IMR-90 (cell line): ENCODE measurements at regions not wholly inside any gene's neighbourhood (a gene's known extent, or its start where the extent isn't known, plus 50 kb on each side); places are given as distances from the start of the nearest gene placed in this dataset.

Source experiments
- ATAC-seq: fragments of 200-7000 bp; cut with Tn5 transposase; 2 replicates; pipeline ENCODE4 v1.9.1; 2020; ENCODE audit warnings: low read depth, mild to moderate bottlenecking, moderate library complexity
- BruUV-seq: library from RNA; stranded (reverse); fragments of 400-500 nt; replicated peaks from 2 replicates; lab custom pipeline; 2021; lab: Mats Ljungman, UMichigan
- CTCF ChIA-PET: fragments of 300-600 bp; formaldehyde crosslinking; extraction: SDS; loops from one replicate; lab custom pipeline; 2021; ENCODE audit warnings: antibody characterized with exemption; lab: Yijun Ruan, JAX
- POLR2A ChIA-PET: fragments of 300-600 bp; sonication (Branson Sonifier 250); formaldehyde crosslinking; loops from one replicate; lab custom pipeline; 2022; ENCODE audit warnings: antibody characterized with exemption; ENCODE audit not compliant: unreplicated experiment; lab: Charles Lee
- DNase-seq: peaks from one replicate; pipeline ENCODE4 v3.0.0; 2013
- H2AFZ ChIP-seq: replicated peaks from 2 replicates; pipeline ENCODE3; 2013; ENCODE audit warnings: low read length, mild to moderate bottlenecking; ENCODE audit not compliant: poor library complexity
- H2AK5ac ChIP-seq: 2 replicates; pipeline ENCODE4 v1.6.1; 2013; ENCODE audit warnings: low read depth, low read length, inconsistent platforms
- H2AK9ac ChIP-seq: replicated peaks from 2 replicates; pipeline ENCODE3; 2013; ENCODE audit warnings: mild to moderate bottlenecking, low read depth, low read length, moderate library complexity; ENCODE audit not compliant: poor library complexity
- H2BK120ac ChIP-seq: 2 replicates; pipeline ENCODE4 v1.6.1; 2013; ENCODE audit warnings: low read depth, low read length, inconsistent platforms
- H2BK15ac ChIP-seq: 3 replicates; pipeline ENCODE4 v1.6.1; 2013; ENCODE audit warnings: low read depth, low read length, inconsistent platforms
- H2BK20ac ChIP-seq: 2 replicates; pipeline ENCODE4 v1.6.1; 2013; ENCODE audit warnings: low read depth, mild to moderate bottlenecking, inconsistent platforms, low read length, moderate library complexity
- H2BK5ac ChIP-seq: 2 replicates; pipeline ENCODE4 v1.6.1; 2013; ENCODE audit warnings: mild to moderate bottlenecking, low read depth, low read length, inconsistent platforms; ENCODE audit not compliant: poor library complexity, severe bottlenecking
- H3K14ac ChIP-seq: replicated peaks from 2 replicates; pipeline ENCODE4 v1.6.1; 2013; ENCODE audit warnings: low read depth, low read length, inconsistent platforms
- H3K18ac ChIP-seq: 2 replicates; pipeline ENCODE4 v1.6.1; 2013; ENCODE audit warnings: low read depth, low read length, control low read depth
- H3K23ac ChIP-seq: 2 replicates; pipeline ENCODE4 v1.6.1; 2013; ENCODE audit warnings: low read depth, low read length, inconsistent platforms
- H3K27ac ChIP-seq: 2 replicates; pipeline ENCODE4 v1.5.1; 2013; ENCODE audit warnings: mild to moderate bottlenecking, control low read depth, low read length; ENCODE audit not compliant: insufficient read depth
- H3K27me3 ChIP-seq: 2 replicates; pipeline ENCODE4 v1.6.1; 2013; ENCODE audit warnings: low read length; ENCODE audit not compliant: control insufficient read depth, insufficient read depth
- H3K36me3 ChIP-seq: 2 replicates; pipeline ENCODE4 v1.6.1; 2013; ENCODE audit warnings: low read length, mixed read lengths; ENCODE audit not compliant: control insufficient read depth, insufficient read depth
- H3K4ac ChIP-seq: 2 replicates; pipeline ENCODE4 v1.6.1; 2013; ENCODE audit warnings: low read depth, low read length, inconsistent platforms
- H3K4me1 ChIP-seq: 2 replicates; pipeline ENCODE4 v1.6.1; 2013; ENCODE audit warnings: low read length, mixed read lengths; ENCODE audit not compliant: control insufficient read depth, insufficient read depth
- H3K4me2 ChIP-seq: 2 replicates; pipeline ENCODE4 v1.6.1; 2013; ENCODE audit warnings: low read depth, mild to moderate bottlenecking, control low read depth, low read length, moderate library complexity
- H3K4me3 ChIP-seq: 2 replicates; pipeline ENCODE4 v1.5.1; 2013; ENCODE audit warnings: low read depth, mild to moderate bottlenecking, control low read depth, low read length, moderate library complexity; ENCODE audit not compliant: insufficient read depth
- H3K56ac ChIP-seq: 2 replicates; pipeline ENCODE4 v1.6.1; 2013; ENCODE audit warnings: low read length, inconsistent platforms; ENCODE audit not compliant: insufficient read depth; ENCODE audit errors: extremely low read depth
- H3K79me1 ChIP-seq, 2 experiments: 2 replicates each; pipeline ENCODE4 v1.6.1; 2013; ENCODE audit warnings: low read length in 2 of 2, inconsistent platforms in 1 of 2, low read depth in 1 of 2
- H3K9ac ChIP-seq: 2 replicates; pipeline ENCODE4 v1.6.1; 2013; ENCODE audit warnings: low read depth, low read length, control low read depth
- H3K9me1 ChIP-seq: 2 replicates; pipeline ENCODE4 v1.6.1; 2013; ENCODE audit warnings: low read length, inconsistent platforms; ENCODE audit not compliant: insufficient read depth
- H3K9me3 ChIP-seq: 2 replicates; pipeline ENCODE4 v1.6.1; 2013; ENCODE audit warnings: low read length; ENCODE audit not compliant: control insufficient read depth, insufficient read depth
- H4K20me1 ChIP-seq: 2 replicates; pipeline ENCODE4 v1.6.1; 2013; ENCODE audit warnings: low read length, inconsistent platforms; ENCODE audit not compliant: insufficient read depth
- H4K5ac ChIP-seq: 2 replicates; pipeline ENCODE4 v1.6.1; 2013; ENCODE audit warnings: mild to moderate bottlenecking, low read depth, low read length, control low read depth
- H4K8ac ChIP-seq, 2 experiments: 2 replicates each; pipeline ENCODE4 v1.6.1; 2013; ENCODE audit warnings: low read depth in 2 of 2, low read length in 2 of 2, control low read depth in 1 of 2, inconsistent platforms in 1 of 2
- H4K91ac ChIP-seq: 2 replicates; pipeline ENCODE4 v1.6.1; 2013; ENCODE audit warnings: low read depth, low read length, inconsistent platforms; ENCODE audit not compliant: insufficient read depth
- BHLHE40 ChIP-seq: fragments of 150-350 bp; IDR thresholded peaks from 2 replicates; pipeline ENCODE4 v1.6.1; 2016; ENCODE audit warnings: mild to moderate bottlenecking, low read depth, low read length
- CEBPB ChIP-seq: IDR thresholded peaks from 2 replicates; pipeline ENCODE4 v1.6.1; 2012; ENCODE audit warnings: low read depth, low read length, improper control_type of control experiment
- CHD1 ChIP-seq: IDR thresholded peaks from 2 replicates; pipeline ENCODE4 v1.6.1; 2012; ENCODE audit warnings: low read depth, low read length, improper control_type of control experiment
- FOS ChIP-seq: fragments of 150-350 bp; IDR thresholded peaks from 2 replicates; pipeline ENCODE4 v1.6.1; 2016; ENCODE audit warnings: low read depth, low read length
- MAFK ChIP-seq: IDR thresholded peaks from 2 replicates; pipeline ENCODE4 v1.6.1; 2012; ENCODE audit warnings: low read depth, low read length, improper control_type of control experiment
- MXI1 ChIP-seq: IDR thresholded peaks from 2 replicates; pipeline ENCODE4 v1.6.1; 2012; ENCODE audit warnings: low read depth, mild to moderate bottlenecking, low read length, moderate library complexity, borderline replicate concordance
- NFE2L2 ChIP-seq: fragments of 150-350 bp; IDR thresholded peaks from 2 replicates; pipeline ENCODE4 v1.6.1; 2016; ENCODE audit warnings: low read depth, mild to moderate bottlenecking, low read length
- POLR2A ChIP-seq: IDR thresholded peaks from 2 replicates; pipeline ENCODE4 v1.6.1; 2012; ENCODE audit warnings: mild to moderate bottlenecking, low read depth, low read length
- RCOR1 ChIP-seq: IDR thresholded peaks from 2 replicates; pipeline ENCODE4 v1.6.1; 2012; ENCODE audit warnings: mild to moderate bottlenecking, low read length, improper control_type of control experiment; ENCODE audit not compliant: insufficient replicate concordance
- RFX5 ChIP-seq: IDR thresholded peaks from 2 replicates; pipeline ENCODE4 v1.8.0; 2012; ENCODE audit warnings: low read depth, mild to moderate bottlenecking, low read length, moderate library complexity
- WGBS, 2 experiments: methylation state at CpG; one replicate each; pipeline versions ENCODE4 v1.1.5 to v1.1.7; 2013; ENCODE audit warnings: missing lambda C conversion rate in 2 of 2; ENCODE audit not compliant: insufficient read length in 1 of 2; ENCODE audit errors: extremely low coverage in 2 of 2; 5-methylcytosine and 5-hydroxymethylcytosine counted together
- dilution Hi-C: fragments of 300-500 bp; cut with HindIII; formaldehyde crosslinking; loops from one replicate; pipeline ENCODE4 v1.14.3; 2018; ENCODE audit warnings: low sequenced_read_pairs; ENCODE audit not compliant: unreplicated experiment
- in situ Hi-C: fragments of 300-500 bp; cut with MboI; formaldehyde crosslinking; loops from 3 replicates; pipeline ENCODE4 v1.14.3; 2019; ENCODE audit warnings: low sequenced_read_pairs, inconsistent platforms, mixed read lengths
- intact Hi-C: fragments of 100-400 bp; cut with micrococcal nuclease; formaldehyde crosslinking; loops from 2 replicates; pipeline ENCODE4 v1.10.0; 2022
- TF ChIP-seq, protein P1 (sequence below): fragments of 150-350 bp; IDR thresholded peaks from 2 replicates; pipeline ENCODE4 v1.6.1; 2017; ENCODE audit warnings: mild to moderate bottlenecking, antibody characterized with exemption, low read length, low read depth

- WGBS, 2 experiments = 66% methylated on average over 4 of the region's 6 CpGs; no CpG with 5 or more reads in 1 of the 2 experiments
- Histone ChIP-seq H2BK15ac (no peak overlapping the region), H2BK120ac (no peak overlapping the region), H3K4me2 (no peak overlapping the region), H3K27me3 (peaks cover 4% of the 10 kb centered on the region; the same call in 1 of the 2 replicates), H4K5ac (no peak overlapping the region), H2AFZ (no peak overlapping the region), H3K4me3 (no peak overlapping the region), H3K4me1 (no peaks in the 10 kb centered on the region), H3K9ac (no peak overlapping the region), H2BK20ac (no peak overlapping the region), H3K18ac (no peak overlapping the region), H3K4ac (no peak overlapping the region), H3K23ac (no peak overlapping the region), H4K91ac (no peak overlapping the region), H2BK5ac (no peak overlapping the region), H3K9me3 (no peaks in the 10 kb centered on the region), H3K27ac (no peak overlapping the region), H3K9me1 (no peaks in the 10 kb centered on the region), H3K79me1 (no peaks in the 10 kb centered on the region), H4K8ac (no peak overlapping the region), H3K14ac (no peak overlapping the region), H3K56ac (no peak overlapping the region), H4K20me1 (no peaks in the 10 kb centered on the region), H2AK5ac (no peak overlapping the region), H2AK9ac (no peak overlapping the region), H3K36me3 (no peaks in the 10 kb centered on the region)
- CTCF ChIA-PET = interaction anchor here (1.0 kb wide), 1 partner anchor 17 kb away, joined by 3 read pairs; no protein-coding TSS in a partner anchor
- DNase-seq (no peak), ATAC-seq (no peak)
- BruUV-seq = no TSS peak
- POLR2A ChIA-PET = no interaction called here
- dilution Hi-C loops (no loop called here), intact Hi-C loops (no loop called here), in situ Hi-C loops (no loop called here)
- TF ChIP-seq MAFK = no peak
- no peak for TF ChIP-seq NFE2L2
- TF ChIP-seq CEBPB = no peak
- TF ChIP-seq RFX5 = no peak
- TF ChIP-seq, protein P1, sequence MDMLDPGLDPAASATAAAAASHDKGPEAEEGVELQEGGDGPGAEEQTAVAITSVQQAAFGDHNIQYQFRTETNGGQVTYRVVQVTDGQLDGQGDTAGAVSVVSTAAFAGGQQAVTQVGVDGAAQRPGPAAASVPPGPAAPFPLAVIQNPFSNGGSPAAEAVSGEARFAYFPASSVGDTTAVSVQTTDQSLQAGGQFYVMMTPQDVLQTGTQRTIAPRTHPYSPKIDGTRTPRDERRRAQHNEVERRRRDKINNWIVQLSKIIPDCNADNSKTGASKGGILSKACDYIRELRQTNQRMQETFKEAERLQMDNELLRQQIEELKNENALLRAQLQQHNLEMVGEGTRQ = no peak
- no peak for TF ChIP-seq MXI1
- TF ChIP-seq RCOR1 = no peak
- TF ChIP-seq FOS = no peak
- no peak for TF ChIP-seq CHD1
- no peak for TF ChIP-seq POLR2A
- no peak for TF ChIP-seq BHLHE40
Observed at GRCh38 chr10:6649903-6650302, 69.8 kb upstream of the PRKCQ start.
